GM19455 (cell line): ENCODE measurements at regions not wholly inside any gene's neighbourhood (a gene's known extent, or its start where the extent isn't known, plus 50 kb on each side); places are given as distances from the start of the nearest gene placed in this dataset.
"Not testable (repeated sequence)": the region's sequence is repeated elsewhere in the genome, so short reads cannot be mapped to it uniquely, and the experiment has no call there.

Experiments used
- ATAC-seq: cut with Tn5 transposase; IDR thresholded peaks from one replicate; pipeline ENCODE4 v1.9.1; 2021; ENCODE audit not compliant: unreplicated experiment

DNA sequence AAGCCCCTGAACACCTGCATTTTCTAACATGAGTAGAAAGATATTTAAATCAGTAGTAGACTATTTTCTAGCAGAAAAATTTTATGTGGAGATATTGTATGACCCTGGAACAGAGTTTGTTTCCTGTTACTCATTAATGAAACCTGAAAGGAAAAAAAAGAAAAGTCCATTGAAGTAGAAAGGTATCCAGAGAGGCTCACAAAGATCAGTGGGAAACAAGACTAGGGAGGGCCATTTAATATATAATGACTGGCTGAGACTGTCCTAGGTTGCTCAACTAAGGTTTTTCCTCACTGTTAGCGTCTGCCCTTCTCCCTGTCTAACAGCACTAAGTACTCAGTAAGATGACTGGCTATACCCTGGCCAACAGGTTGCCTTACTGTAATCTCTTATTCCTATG lies 788.6 kb downstream of the GLUD2 start:
- ATAC-seq: no peak

DNA sequence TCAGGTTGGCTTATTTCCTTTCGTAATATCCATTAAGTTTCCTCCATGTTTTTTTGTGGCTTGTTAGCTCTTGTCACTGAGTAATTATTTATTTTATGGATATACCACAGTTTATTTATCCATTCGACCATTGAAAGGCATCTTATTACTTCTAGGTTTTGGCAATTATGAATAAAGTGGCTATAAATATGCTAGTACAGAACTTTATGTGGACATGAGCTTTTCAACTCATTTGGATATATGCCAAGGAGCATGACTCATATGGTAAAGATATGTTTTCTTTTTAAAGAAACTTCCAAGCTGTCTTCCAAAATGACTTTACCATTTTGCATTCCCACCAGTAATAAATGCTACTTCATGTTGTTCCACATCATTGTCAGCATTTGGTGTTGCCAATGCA lies 803.6 kb downstream of the GLUD2 start:
- no peak for ATAC-seq

DNA sequence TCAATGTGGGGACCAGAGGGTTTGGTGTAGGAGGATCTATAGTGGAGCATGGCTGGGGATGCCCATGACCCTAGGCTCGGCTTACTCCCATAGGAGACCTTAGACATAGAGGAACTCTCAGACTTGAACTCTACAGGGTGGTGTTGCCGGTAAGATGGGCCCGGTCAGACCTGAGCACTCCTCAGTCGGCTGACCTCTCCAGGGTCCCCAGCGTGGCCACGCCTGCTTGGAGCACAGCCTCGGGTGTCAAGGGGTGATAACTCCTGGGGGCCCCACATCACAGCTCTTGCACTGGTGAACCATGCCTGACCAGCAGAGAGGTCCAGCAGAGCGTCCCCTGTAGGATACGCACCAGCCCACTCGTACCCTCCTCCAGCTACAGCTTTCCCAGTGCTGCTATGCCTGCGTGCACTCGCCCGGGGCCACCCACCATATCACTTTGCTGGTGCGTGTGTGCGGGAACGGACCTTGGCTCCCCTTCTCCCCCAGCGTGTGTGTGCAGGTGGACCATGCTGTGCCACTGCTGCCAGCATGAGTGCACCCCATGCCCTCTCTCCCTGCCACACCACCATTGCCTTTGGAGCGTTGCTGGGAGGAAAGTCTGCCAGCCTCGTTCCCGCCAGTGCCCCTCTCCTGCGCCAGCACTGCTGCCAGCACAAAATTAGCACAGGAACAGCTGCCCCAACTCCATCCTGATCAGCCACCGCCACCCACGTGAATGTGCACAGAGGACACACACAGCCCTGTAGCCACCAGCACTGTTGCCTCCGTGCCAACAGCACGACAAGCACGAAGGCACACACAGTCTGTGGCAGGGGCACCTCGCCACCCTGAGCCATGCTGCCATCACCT lies 806.6 kb downstream of the GLUD2 start:
- ATAC-seq: no peak

DNA sequence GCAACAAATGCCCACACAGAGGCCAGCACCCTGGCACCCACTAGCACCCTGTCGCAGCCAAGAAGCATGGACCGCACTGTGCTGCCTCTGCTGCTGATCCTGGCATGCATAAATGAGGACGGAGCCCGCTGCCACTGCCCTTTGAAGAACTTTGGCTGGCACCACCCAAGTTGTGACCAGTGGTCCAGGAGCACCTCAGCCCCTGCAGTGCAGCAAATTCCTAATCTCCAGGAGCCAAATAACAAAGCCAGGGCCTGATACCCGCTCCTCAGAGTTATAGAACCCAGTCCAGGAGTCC lies 807.2 kb downstream of the GLUD2 start:
- no peak for ATAC-seq

DNA sequence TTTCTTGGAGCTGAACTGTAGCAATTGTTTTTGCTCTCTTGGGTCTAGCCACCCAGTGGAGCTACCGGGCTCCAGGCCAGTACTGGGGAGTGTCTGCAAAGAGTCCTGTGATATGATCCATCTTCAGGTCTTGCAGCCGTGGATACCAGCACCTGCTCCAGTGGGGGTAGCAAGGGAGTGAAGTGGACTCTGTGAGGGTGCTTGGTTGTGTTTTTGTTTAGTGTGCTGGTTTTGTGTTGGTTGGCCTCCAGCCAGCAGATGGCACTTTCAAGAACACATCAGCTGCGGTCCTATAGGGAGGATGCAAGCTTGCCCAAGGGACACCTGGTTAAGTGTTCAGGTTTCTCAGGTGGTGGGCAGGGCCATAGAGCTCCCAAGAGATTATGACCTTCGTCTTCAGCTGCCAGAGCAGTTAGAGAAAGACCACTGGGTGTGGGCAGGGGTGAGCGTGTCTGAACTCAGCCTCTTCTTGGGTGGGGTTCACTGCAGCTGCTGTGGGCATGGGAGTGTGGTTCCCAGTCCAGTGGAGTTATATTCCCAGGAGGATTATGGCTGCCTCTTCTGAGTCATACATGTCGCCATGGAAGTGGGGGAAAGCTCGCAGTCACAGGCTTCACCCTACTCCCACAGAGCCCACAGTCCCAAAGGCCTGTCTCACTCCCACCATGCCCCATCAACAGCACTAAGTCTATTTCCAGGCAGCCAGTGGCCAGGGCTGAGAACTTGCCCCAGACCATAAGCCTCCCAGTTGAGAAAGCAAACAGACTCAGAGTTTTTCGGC lies 811.6 kb downstream of the GLUD2 start:
- no peak for ATAC-seq

DNA sequence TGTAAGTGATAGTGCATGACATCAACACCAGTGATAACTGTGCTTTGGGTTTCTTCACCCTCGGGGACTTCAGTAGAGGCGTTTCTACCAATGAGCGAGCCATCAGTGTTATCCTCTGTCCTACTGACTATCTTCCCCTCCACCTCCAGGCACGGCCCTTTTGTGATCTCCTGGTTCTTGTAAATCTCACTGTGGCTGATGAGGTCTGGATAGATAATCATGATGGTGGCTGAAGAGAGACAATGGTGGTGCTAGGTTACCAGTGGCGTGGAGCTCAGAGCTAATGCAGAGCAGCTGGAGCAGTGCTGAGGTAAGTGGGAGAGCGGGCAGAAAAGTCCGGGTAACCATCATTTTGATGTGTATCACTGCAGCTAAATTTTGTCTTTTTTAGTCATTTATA lies 816.6 kb downstream of the GLUD2 start:
- no peak for ATAC-seq

DNA sequence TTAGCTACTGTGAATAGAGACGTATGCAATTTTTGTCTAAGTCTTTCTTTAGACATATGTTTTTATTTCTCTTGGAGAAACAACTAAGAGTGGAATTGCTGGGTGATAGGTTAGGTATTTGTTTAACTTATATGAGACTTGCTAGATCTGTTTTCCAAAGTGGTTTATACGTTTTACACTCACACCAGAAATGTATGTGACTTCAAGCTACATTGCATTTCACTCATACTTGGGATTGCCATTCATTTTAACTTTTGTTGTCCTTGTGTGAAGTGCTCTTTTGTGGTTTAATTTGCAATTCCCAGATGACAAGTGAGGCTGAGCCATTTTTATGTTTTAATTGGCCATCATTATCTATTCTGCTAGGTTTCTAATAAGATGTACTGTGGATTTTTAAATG lies 817.2 kb downstream of the GLUD2 start:
- ATAC-seq: no peak

DNA sequence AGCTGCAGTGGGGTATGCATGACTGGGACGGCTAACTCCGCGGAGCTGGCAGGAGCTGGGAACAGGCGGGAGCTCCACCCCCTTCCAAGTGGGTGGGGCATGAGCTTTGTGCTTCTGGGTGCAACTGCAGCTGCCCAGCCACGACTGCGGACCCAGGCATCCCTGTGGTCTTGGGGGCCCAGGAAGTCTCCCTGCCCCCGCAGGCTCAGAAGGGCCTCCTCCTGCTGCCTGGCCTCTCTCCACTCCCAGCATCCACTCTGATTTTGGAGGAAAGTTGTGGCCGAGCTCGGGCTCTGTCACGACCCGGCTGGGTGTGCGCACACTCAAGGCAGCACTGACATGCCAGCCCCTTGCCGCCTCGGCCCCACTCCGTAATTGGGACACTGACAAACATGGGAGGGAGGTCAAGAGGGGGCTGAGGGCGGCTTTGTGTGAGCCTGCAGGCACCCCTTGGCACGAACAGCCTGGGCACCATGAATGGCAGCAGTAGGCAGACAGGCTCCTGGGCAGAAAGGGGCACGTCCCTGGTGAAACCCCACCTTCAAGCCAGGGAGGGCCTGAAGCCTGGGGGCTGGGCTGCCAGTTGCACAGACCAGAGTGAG lies 822.6 kb downstream of the GLUD2 start:
- ATAC-seq: no peak

DNA sequence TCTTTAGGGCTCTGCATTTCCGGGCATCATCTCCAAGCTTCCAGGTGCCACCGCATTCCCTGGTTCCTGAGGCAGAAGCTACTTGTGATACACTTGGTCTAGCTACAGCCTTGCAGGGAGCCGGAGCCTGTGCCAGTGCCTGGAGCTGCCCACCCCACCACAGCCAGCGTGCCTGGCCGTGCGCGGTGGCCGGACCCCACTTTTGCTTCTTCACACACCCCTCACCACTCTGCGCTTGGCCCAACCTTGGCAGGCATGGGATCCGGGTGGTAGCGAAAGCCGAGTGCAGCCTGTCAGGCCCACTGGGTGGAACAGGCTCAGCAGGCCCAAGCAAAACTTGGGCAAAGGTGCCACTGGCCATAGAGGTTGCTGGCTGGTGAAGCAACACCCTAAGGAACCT lies 823.7 kb downstream of the GLUD2 start:
- ATAC-seq: no peak

DNA sequence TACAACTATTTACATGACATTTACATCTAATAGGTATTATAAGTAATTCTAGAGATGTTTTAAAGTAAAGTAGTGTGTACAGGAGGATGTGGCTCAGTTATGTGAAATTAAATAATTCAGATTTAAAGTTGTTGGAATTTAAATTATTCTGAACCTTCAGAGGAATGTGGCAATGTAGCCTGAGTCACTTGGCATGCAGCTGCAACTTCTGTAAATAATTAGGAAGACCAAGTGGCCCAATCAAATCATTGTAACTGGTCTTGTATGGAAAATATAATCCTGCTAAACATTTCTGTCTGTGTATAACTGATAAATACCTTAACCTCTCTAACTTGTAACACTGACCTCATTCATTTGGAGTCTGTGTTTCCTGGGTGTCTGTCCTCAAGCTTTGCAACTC lies 828.9 kb downstream of the GLUD2 start:
- ATAC-seq: no peak

DNA sequence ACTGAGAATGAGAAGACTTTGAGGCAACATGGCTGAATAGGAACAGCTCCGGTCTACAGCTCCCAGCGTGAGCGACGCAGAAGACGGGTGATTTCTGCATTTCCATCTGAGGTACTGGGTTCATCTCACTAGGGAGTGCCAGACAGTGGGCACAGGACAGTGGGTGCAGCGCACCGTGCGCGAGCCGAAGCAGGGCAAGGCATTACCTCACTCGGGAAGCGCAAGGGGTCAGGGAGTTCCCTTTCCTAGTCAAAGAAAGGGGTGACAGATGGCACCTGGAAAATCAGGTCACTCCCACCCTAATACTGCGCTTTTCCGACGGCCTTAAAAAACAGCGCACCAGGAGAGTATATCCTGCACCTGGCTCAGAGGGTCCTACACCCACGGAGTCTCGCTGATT lies 829.9 kb downstream of the GLUD2 start:
- ATAC-seq: not testable (repeated sequence)

DNA sequence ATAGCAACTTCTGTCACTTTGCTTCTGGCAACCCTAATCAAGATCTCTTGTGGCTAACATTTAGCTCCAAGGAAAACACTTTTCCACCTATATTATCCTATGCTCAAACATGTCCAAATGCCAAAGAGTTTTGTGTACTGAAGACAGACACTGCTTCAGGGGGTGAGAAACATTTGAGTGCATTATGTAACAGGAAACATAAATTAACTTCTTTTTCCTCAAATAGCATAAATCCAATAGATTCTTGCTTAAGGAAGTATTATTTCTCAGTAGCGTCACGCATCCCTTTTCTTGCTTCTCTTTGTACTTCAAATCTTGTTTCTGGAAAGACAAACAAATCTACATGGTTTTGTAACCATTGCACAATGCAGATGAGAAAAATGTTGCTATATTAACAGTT lies 839.1 kb downstream of the GLUD2 start:
- ATAC-seq: no peak

DNA sequence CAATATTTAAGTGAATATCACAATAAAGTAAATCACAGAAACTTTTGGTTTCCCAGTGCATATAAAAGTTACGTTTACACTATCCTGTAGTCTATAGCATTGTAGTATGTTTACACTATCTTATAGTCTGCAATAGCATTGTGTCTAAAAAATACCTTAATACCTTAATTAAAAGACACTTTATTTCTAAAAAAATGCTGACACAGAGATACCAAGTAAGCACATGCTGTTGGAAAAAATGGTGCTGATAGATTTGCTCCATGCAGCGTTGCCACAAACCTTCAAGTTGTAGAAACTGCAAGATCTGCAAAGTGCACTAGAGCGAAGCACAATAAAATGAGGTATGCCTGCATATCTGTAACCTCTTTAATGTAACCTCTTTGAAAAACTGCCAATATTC lies 847.3 kb downstream of the GLUD2 start:
- ATAC-seq: no peak

DNA sequence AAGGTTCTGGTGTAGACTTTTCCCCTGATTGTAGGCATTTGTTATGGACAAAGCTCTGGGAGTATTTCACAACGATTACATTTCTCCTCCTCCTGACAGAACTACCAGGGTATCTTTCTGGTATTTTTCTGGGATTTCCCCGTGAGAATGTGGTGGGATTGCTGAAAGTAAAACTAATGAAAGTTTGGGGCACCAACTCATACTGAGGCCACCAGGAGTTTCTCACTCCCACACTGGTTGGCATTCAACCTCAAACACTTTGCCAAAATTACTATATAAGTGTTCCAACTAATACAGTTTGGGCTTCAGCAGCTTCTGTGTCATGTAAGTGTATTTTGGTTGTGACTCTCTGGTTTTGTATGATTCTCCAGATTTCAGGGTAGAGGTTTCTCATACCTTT lies 855.1 kb downstream of the GLUD2 start:
- no peak for ATAC-seq

DNA sequence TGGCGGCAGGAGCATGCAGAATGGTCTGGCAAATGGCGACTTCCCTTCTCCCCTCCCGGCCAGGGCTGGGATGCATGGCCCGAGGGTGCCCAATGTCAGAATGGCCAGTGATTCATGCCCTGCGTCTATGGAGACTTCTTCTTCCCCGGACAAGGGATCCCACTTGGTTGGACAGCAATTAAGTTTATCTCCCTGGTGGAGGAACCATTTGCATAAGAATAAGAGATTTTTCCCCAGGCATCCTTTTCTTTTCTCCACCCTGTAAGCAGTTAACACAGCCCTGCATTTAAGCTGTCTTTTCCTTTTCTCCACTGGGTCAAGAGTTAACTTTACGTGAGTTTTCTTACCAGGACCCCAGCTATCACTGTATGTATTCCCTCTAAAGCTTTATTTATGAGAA lies 856.6 kb downstream of the GLUD2 start:
- ATAC-seq: no peak

DNA sequence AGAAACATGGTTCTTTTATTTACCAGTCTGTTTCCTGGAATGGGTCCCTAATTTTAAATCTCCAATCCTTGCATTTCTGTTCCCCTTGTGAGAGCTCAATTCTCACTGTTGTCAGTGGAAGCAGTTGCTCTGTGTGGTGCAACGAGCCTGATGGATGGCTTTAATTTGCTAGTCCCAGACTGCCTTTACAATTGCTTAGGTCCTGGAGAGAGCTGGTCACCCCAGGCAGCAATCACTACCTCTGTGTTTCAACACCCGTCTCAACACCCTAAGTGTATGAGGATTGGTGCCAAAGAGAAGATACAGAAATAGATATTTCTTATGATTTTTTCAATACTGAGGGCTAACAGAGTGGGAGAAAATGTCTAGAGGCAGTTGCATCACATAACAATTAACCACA lies 873.8 kb downstream of the GLUD2 start:
- no peak for ATAC-seq

DNA sequence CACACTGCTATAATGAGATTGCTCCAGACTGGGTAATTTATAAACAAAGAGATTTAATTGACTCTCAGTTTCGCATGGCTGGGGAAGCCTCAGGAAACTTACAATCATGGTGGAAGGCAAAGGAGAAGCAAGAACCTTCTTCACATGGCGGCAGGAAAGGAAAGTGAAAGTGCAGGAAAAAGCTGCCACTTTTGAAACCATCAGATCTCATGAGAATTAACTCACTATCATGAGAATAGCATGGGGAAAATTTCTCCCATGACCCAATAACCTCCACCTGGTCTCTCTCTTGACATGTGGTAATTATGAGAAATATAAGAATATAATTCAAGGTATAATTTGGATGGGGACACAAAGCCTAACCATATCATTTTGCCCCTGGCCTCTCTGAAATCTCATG lies 884.2 kb downstream of the GLUD2 start:
- ATAC-seq: no peak

DNA sequence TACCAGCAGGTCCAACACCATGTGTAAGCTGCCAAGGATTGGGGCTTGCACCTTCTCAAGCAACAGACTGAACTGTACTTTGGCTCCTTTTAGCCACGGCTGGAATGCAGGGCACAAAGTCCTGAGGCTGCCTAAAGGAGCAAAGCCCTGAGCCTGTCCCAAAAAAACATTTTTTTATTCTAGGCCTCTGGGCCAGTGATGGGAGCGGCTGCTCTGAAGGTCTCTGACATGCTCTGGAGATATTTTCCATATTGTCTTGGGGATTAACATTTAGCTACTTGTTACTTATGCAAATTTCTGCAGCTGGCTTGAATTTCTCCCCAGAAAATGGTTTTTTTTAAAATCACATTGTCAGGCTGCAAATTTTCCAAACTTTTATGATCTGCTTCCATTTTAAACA lies 885.3 kb downstream of the GLUD2 start:
- ATAC-seq: no peak

DNA sequence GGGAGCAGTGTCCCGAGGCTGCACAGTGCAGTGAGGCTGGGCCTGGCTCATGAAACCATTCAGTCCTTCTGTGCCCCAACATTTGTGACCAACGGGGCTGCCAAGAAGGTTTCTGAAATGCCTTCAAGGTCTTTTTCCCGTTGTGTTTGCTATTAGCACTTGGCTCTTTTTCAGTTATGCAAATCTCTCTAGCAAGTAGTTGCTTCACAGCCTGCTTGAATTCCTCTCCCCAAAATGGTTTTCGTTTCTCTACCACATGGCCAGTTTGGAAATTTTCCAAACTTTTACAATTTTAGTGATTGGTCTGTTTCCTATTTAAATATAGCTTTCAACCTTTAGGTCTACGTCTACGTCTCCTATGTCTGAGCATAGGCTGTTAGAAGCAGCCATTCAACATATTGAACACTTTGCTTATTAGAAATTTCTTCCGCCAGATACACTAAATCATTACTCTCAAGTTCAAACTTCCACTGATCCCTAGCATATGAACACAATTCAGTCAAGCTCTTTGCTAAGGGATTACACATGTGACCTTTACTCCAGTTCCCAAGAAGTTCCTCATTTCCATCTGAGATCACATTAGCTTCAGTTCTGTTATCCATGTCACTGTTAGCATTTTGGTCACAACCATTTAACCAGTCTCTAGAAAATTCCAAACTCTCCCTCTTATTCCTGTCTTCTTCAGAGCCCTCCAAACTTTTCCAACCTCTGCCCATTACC lies 901.8 kb downstream of the GLUD2 start:
- no peak for ATAC-seq

DNA sequence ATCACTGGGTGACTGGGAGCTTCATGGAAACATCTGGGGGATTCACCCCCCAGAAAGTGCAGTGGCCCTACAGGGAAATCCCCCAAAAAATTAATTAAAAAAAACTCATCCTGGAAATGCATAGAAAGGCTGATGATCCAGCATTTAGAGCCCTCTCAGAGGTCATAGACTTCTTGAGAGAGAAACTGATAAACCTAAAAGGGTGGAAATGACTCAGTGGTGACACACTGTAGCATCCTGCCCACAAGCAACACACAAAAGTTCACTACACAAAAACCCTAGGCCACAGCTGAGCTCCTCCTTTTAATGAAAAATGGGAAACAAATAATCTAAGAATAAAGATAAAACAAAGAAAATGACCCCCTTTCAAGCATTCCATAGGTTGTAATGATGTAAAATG lies 911.5 kb downstream of the GLUD2 start:
- ATAC-seq: no peak

DNA sequence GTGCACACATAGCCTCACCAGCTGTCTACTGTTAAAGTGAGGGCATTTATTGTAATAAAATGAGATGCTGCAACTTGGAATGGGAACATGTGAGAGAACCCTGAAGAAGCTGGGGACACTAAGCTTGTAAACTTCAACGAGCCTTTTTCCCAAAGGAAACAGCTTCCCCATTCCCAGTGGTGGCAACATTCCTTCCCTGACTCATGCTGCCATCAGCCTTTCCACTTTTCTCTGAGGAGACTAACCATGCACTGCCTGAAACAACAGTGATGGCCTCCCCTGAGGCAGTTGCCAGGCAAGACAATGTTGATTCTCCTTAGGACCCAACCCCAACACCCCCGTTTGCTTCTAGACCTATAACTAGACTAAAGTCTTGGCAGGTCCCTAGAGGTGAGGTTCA lies 928.3 kb downstream of the GLUD2 start:
- no peak for ATAC-seq

DNA sequence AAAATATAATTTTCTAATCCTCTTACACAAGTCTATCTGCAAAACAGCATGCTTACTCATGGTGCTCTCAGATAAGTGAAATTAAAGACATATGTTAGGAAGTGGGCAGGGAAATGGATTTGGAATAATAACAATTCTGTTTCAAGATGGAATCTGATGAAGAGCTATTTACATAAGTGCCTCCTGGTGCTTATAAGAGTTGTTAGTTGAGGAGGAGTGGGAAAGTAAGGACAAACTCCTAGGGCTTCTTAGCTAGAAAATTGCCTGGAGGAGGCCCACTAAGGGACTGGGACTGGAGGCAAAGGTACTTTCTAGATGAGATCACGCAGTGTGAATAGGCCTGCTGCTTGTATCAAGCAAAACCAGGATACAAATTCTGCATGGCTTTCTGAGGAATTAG lies 939.8 kb downstream of the GLUD2 start:
- ATAC-seq: no peak
